ENCODE measurements at regions not wholly inside any gene's neighbourhood (a gene's known extent, or its start where the extent isn't known, plus 50 kb on each side); places are given as distances from the start of the nearest gene placed in this dataset.

DNA sequence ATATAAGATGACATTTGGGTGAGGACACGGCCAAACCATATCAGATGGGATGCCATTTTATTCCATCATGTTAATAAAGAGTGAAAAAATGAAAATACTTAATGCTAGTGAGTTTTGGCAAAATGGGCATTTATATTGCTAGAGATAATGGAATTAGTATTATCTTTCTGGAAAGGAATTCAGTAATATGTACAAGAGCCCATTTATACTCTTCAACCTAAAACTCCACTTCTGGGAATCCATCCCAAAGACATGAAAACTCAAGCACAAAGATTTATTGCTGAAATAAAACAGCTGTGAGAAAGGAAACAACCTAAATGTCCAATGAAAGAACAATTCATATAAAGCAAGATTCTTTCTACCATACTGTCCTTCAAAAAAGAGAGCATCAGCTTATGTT lies 96.0 kb upstream of the TMEM168 start:
- Histone ChIP-seq H3K4me1 (ENCODE audit: control insufficient read depth, insufficient read depth, low read length) (no peaks in the 10 kb centered on the region), H3K4me3 (ENCODE audit: low read depth, low read length) (no peak overlapping the region), H3K27ac (ENCODE audit: extremely low read depth, low read depth, low read length) (no peak overlapping the region), H3K9me3 (ENCODE audit: control insufficient read depth, insufficient read depth, low read depth, low read length) (no peaks in the 10 kb centered on the region), H3K36me3 (ENCODE audit: control insufficient read depth in 2 of 2, insufficient read depth in 1 of 2, low read length in 2 of 2) (no peaks in the 10 kb centered on the region)
- ChIA-PET CTCF (no interaction called here), POLR2A (no interaction called here)
- TF ChIP-seq ZNF366 (tag by site-specific recombination; conservative IDR thresholded peaks at IDR 0.05) (no peak), ZNF791 (tag by site-specific recombination; IDR thresholded peaks at IDR 0.05) (no peak), ZNF513 (tag by site-specific recombination; IDR thresholded peaks at IDR 0.05) (no peak), RBAK (tag by site-specific recombination; IDR thresholded peaks at IDR 0.05) (no peak), TRIM28 (IDR thresholded peaks at IDR 0.05; ENCODE audit: borderline replicate concordance, low read length) (no peak), ZNF660 (tag by site-specific recombination; IDR thresholded peaks at IDR 0.05) (no peak), KLF7 (tag by site-specific recombination; IDR thresholded peaks at IDR 0.05; ENCODE audit: borderline replicate concordance) (no peak), ZNF768 (tag by site-specific recombination; IDR thresholded peaks at IDR 0.05) (no peak), ZNF555 (tag by site-specific recombination; conservative IDR thresholded peaks at IDR 0.05) (no peak), ZNF670 (tag by site-specific recombination; IDR thresholded peaks at IDR 0.05; ENCODE audit: low read depth) (no peak), ZXDB (tag by site-specific recombination; IDR thresholded peaks at IDR 0.05) (no peak), ZNF24 (tag by site-specific recombination; IDR thresholded peaks at IDR 0.05) (no peak)
- TF ChIP-seq, protein P1, sequence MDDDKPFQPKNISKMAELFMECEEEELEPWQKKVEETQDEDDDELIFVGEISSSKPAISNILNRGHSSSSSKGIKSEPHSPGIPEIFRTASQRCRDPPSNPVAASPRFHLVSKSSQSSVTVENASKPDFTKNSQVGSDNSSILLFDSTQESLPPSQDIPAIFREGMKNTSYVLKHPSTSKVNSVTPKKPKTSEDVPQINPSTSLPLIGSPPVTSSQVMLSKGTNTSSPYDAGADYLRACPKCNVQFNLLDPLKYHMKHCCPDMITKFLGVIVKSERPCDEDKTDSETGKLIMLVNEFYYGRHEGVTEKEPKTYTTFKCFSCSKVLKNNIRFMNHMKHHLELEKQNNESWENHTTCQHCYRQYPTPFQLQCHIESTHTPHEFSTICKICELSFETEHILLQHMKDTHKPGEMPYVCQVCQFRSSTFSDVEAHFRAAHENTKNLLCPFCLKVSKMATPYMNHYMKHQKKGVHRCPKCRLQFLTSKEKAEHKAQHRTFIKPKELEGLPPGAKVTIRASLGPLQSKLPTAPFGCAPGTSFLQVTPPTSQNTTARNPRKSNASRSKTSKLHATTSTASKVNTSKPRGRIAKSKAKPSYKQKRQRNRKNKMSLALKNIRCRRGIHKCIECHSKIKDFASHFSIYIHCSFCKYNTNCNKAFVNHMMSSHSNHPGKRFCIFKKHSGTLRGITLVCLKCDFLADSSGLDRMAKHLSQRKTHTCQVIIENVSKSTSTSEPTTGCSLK (tag by site-specific recombination; IDR thresholded peaks at IDR 0.05): no peak

DNA sequence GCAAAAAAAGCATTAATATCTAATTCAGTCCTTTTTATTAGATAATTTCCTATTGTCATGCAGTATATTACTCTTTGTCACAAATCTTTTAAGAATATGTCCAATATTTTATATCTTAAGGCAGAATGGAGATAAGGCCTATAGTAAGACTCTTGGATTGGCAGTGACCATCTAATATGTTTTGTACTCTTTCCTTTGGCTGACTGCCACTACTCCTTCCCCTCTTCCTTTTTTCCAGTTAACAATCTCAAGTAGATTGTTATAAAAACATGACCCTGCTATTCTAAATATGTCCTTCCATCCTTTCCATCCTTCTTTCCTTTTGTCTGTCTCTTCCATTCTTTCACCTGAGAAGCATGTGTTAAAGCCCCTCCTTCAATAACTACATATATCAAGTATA lies 92.8 kb upstream of the TMEM168 start:
- H3K36me3 ChIP-seq (ENCODE audit: control insufficient read depth in 2 of 2, insufficient read depth in 1 of 2, low read length in 2 of 2): no peaks in the 10 kb centered on the region
- ChIA-PET CTCF (no interaction called here), POLR2A (no interaction called here)
- H3K4me1 ChIP-seq (ENCODE audit: control insufficient read depth, insufficient read depth, low read length): no peaks in the 10 kb centered on the region
- H3K27ac ChIP-seq (ENCODE audit: extremely low read depth, low read depth, low read length): no peak overlapping the region
- no peak overlapping the region for H3K4me3 ChIP-seq (ENCODE audit: low read depth, low read length)
- TF ChIP-seq YY2 (tag by site-specific recombination; IDR thresholded peaks at IDR 0.05) (no peak), SP7 (tag by site-specific recombination; IDR thresholded peaks at IDR 0.05) (no peak), ZNF398 (tag by site-specific recombination; IDR thresholded peaks at IDR 0.05) (no peak), HOXD13 (CRISPR knock-in tag; IDR thresholded peaks at IDR 0.05; ENCODE audit: borderline replicate concordance) (no peak), ZNF155 (tag by site-specific recombination; IDR thresholded peaks at IDR 0.05) (no peak), ZNF777 (tag by site-specific recombination; IDR thresholded peaks at IDR 0.05; ENCODE audit: borderline replicate concordance) (no peak), ZNF292 (tag by site-specific recombination; IDR thresholded peaks at IDR 0.05; ENCODE audit: borderline replicate concordance, low read depth) (no peak), ZSCAN5A (tag by site-specific recombination; IDR thresholded peaks at IDR 0.05) (no peak), ZNF830 (tag by site-specific recombination; IDR thresholded peaks at IDR 0.05; ENCODE audit: low read depth) (no peak)
- no peaks in the 10 kb centered on the region for H3K9me3 ChIP-seq (ENCODE audit: control insufficient read depth, insufficient read depth, low read depth, low read length)
